ENCODE measurements at regions not wholly inside any gene's neighbourhood (a gene's known extent, or its start where the extent isn't known, plus 50 kb on each side); places are given as distances from the start of the nearest gene placed in this dataset.
A peak's percentile ranks its signal among the peaks of the same experiment; 100 is the strongest.

DNA sequence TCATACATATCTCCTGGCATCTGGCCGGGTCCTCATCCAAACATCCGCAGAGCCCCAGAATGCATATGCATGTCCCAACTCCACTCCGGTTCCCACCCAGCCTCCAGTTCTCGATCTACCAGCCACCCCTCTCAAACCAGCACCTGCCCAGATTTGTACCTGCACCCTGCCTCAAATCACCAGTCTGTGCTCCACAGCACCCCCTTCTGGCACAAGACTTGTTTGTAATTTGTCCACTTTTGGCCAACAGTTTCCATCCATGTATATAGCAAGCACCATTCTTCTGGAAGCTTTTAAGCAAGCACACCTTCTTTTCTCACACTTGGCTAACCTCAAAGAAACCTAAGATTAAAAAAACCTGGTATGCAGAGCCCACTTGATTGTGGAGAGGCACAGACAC lies 644.1 kb downstream of the MID1IP1 start:
- TF ChIP-seq ZFX (IDR thresholded peaks at IDR 0.05): no peak
- no peak for TF ChIP-seq EZH2 (IDR thresholded peaks at IDR 0.05)
- TF ChIP-seq SP1 (IDR thresholded peaks at IDR 0.05; ENCODE audit: low read depth): no peak
- peak; percentile 9 to 54 (median 42); a peak in 3 of 6 replicates for TF ChIP-seq CTCF (IDR thresholded peaks at IDR 0.05 in 2 of 3, conservative IDR thresholded peaks at IDR 0.05 in 1 of 3; ENCODE audit: borderline replicate concordance in 1 of 3, insufficient read depth in 1 of 3, low read depth in 2 of 3, low read length in 2 of 3)
- TF ChIP-seq SIN3A (IDR thresholded peaks at IDR 0.05; ENCODE audit: low read depth): no peak
- TF ChIP-seq POLR2A (IDR thresholded peaks at IDR 0.05; ENCODE audit: borderline replicate concordance, extremely low read depth, insufficient read depth, insufficient read length): no peak
- TF ChIP-seq POLR2AphosphoS5 (IDR thresholded peaks at IDR 0.05; ENCODE audit: low read depth, low read length): no peak
- no peak for TF ChIP-seq YY1 (IDR thresholded peaks at IDR 0.05; ENCODE audit: extremely low read depth, insufficient replicate concordance, low read depth, low read length)

All from HCT116 (cell line).